ENCODE measurements at regions not wholly inside any gene's neighbourhood (a gene's known extent, or its start where the extent isn't known, plus 50 kb on each side); places are given as distances from the start of the nearest gene placed in this dataset.

GRCh38 chr2:176493909-176494308, 224.7 kb downstream of the MTX2 start:
- Histone ChIP-seq H3K4me3 (ENCODE audit: severe bottlenecking) (no peak overlapping the region), H3K27ac (ENCODE audit: poor library complexity, severe bottlenecking) (no peak overlapping the region), H3K27me3 (ENCODE audit: insufficient read depth, poor library complexity, severe bottlenecking) (no peaks in the 10 kb centered on the region), H3K36me3 (ENCODE audit: low read depth) (no peaks in the 10 kb centered on the region), H3K9me3 (ENCODE audit: severe bottlenecking) (no peaks in the 10 kb centered on the region), H3K4me1 (ENCODE audit: insufficient read depth, poor library complexity, severe bottlenecking) (peaks cover 12% of the 10 kb centered on the region)
- ATAC-seq (ENCODE audit: low read depth), result no peak
- no peak for TF ChIP-seq CTCF (IDR thresholded peaks at IDR 0.05; ENCODE audit: poor library complexity, severe bottlenecking)
- DNase-seq (ENCODE audit: low spot score), result no peak

GRCh38 chr2:176494949-176495353, 225.7 kb downstream of the MTX2 start:
- Histone ChIP-seq H3K27ac (ENCODE audit: poor library complexity, severe bottlenecking) (no peak overlapping the region), H3K27me3 (ENCODE audit: insufficient read depth, poor library complexity, severe bottlenecking) (no peaks in the 10 kb centered on the region), H3K9me3 (ENCODE audit: severe bottlenecking) (no peaks in the 10 kb centered on the region), H3K36me3 (ENCODE audit: low read depth) (no peaks in the 10 kb centered on the region), H3K4me3 (ENCODE audit: severe bottlenecking) (no peak overlapping the region), H3K4me1 (ENCODE audit: insufficient read depth, poor library complexity, severe bottlenecking) (peaks cover 12% of the 10 kb centered on the region)
- TF ChIP-seq CTCF (IDR thresholded peaks at IDR 0.05; ENCODE audit: poor library complexity, severe bottlenecking), result no peak
- ATAC-seq (ENCODE audit: low read depth), result no peak
- DNase-seq (ENCODE audit: low spot score), result no peak

GRCh38 chr2:176495826-176496225, 226.6 kb downstream of the MTX2 start:
- no peaks in the 10 kb centered on the region for H3K9me3 ChIP-seq (ENCODE audit: severe bottlenecking)
- DNase-seq (ENCODE audit: low spot score), result no peak
- H3K4me1 ChIP-seq (ENCODE audit: insufficient read depth, poor library complexity, severe bottlenecking), result peaks cover 9% of the 10 kb centered on the region
- no peak overlapping the region for H3K27ac ChIP-seq (ENCODE audit: poor library complexity, severe bottlenecking)
- no peak overlapping the region for H3K4me3 ChIP-seq (ENCODE audit: severe bottlenecking)
- ATAC-seq (ENCODE audit: low read depth), result no peak
- H3K36me3 ChIP-seq (ENCODE audit: low read depth), result no peaks in the 10 kb centered on the region
- H3K27me3 ChIP-seq (ENCODE audit: insufficient read depth, poor library complexity, severe bottlenecking), result no peaks in the 10 kb centered on the region
- no peak for TF ChIP-seq CTCF (IDR thresholded peaks at IDR 0.05; ENCODE audit: poor library complexity, severe bottlenecking)

- no peaks in the 10 kb centered on the region for H3K27me3 ChIP-seq (ENCODE audit: insufficient read depth, poor library complexity, severe bottlenecking)
- DNase-seq (ENCODE audit: low spot score) (no peak), ATAC-seq (ENCODE audit: low read depth) (no peak)
- H3K9me3 ChIP-seq (ENCODE audit: severe bottlenecking), result no peaks in the 10 kb centered on the region
- H3K27ac ChIP-seq (ENCODE audit: poor library complexity, severe bottlenecking), result no peak overlapping the region
- TF ChIP-seq CTCF (IDR thresholded peaks at IDR 0.05; ENCODE audit: poor library complexity, severe bottlenecking), result no peak
- peaks cover 4% of the 10 kb centered on the region for H3K4me1 ChIP-seq (ENCODE audit: insufficient read depth, poor library complexity, severe bottlenecking)
- no peaks in the 10 kb centered on the region for H3K36me3 ChIP-seq (ENCODE audit: low read depth)
- no peak overlapping the region for H3K4me3 ChIP-seq (ENCODE audit: severe bottlenecking)
Observed at GRCh38 chr2:176496761-176497160, 227.5 kb downstream of the MTX2 start.

- Histone ChIP-seq H3K27me3 (ENCODE audit: insufficient read depth, poor library complexity, severe bottlenecking) (no peaks in the 10 kb centered on the region), H3K4me1 (ENCODE audit: insufficient read depth, poor library complexity, severe bottlenecking) (no peaks in the 10 kb centered on the region), H3K4me3 (ENCODE audit: severe bottlenecking) (no peak overlapping the region), H3K36me3 (ENCODE audit: low read depth) (no peaks in the 10 kb centered on the region), H3K27ac (ENCODE audit: poor library complexity, severe bottlenecking) (no peak overlapping the region), H3K9me3 (ENCODE audit: severe bottlenecking) (no peaks in the 10 kb centered on the region)
- DNase-seq (ENCODE audit: low spot score), result no peak
- no peak for TF ChIP-seq CTCF (IDR thresholded peaks at IDR 0.05; ENCODE audit: poor library complexity, severe bottlenecking)
- ATAC-seq (ENCODE audit: low read depth), result no peak
Observed at GRCh38 chr2:176500901-176501300, 231.7 kb downstream of the MTX2 start.

All from RWPE2 (cell line).